ENCODE measurements at regions not wholly inside any gene's neighbourhood (a gene's known extent, or its start where the extent isn't known, plus 50 kb on each side); places are given as distances from the start of the nearest gene placed in this dataset.

- TF ChIP-seq POLR2A (IDR thresholded peaks at IDR 0.05; ENCODE audit: low read length), result no peak
- TF ChIP-seq GATA1 (IDR thresholded peaks at IDR 0.05; ENCODE audit: low read depth, low read length), result no peak
- DNase-seq, result no peak
Measured at GRCh38 chr3:158882445-158882844, 80.6 kb downstream of the MFSD1 start.

DNA sequence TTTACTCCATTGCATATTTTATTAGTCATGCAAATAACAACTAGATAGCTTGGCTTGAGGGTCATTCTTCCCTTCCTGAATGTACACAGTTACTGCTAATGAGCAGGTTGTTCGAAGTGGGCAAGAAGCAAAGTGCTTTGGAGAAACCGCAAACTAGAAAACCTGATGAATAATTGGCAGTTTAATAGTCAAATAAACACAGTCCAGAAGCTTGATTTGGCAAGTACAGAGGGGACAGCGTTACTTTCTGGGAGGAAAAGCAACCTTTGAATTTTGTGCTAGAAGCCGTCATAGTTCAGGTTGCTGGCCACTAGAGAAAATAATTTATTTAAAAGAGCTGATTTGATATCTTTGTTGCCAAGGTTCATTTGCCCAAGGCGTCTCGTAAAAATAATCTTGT, 94.9 kb downstream of the MFSD1 start:
- no peak for DNase-seq
- TF ChIP-seq GATA1 (IDR thresholded peaks at IDR 0.05; ENCODE audit: low read depth, low read length), result no peak
- no peak for TF ChIP-seq POLR2A (IDR thresholded peaks at IDR 0.05; ENCODE audit: low read length)

DNA sequence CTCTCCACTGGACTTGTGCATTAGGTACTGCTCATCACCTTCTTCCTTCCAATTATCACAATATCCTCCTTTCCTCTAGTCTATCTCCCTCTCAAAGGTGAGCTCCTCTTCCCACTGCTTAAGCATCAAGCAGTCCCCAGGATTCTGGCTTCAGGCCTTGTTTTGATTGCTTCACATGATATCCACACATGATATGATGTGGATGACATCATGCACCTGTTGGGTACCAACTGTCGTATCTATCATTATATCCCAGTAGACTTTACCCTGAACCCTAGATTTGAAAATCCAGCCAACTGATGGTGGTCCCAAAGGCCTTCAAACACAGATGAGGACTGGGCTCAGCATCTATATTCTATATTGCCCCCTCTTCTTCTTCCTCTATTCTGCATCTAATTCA, 104.9 kb downstream of the MFSD1 start:
- DNase-seq, result no peak

DNA sequence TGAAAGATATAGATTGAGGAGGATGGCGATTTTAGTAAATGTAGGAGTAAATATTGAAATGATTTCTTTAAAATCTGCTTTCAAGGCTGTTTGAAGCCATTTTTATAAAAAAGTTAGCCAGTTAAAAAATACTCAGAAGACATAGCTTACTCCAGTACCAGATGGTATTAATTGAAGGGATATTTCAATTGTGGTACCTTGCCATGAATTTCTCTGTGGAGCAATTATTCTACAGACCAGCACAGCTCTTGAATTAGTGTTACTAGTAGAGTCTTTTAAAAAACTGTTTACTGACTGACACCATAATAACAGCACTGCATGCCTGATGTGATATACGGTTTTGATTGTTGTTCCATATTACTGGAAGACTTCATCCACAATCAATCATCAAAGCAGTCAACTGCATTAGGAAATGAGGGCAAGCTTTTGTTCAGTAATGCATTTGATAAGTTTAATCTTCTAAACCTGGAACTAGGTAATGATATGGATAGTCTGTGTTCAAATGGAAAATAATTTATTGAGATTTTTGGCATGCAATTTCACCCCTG, 106.4 kb downstream of the MFSD1 start:
- DNase-seq, result no peak
- TF ChIP-seq GATA1 (IDR thresholded peaks at IDR 0.05; ENCODE audit: low read depth, low read length), result no peak
- no peak for TF ChIP-seq POLR2A (IDR thresholded peaks at IDR 0.05; ENCODE audit: low read length)

More for the DNA sequence above, 104.9 kb downstream of the MFSD1 start:
- TF ChIP-seq POLR2A (IDR thresholded peaks at IDR 0.05; ENCODE audit: low read length) (no peak), GATA1 (IDR thresholded peaks at IDR 0.05; ENCODE audit: low read depth, low read length) (no peak)

- TF ChIP-seq GATA1 (IDR thresholded peaks at IDR 0.05; ENCODE audit: low read depth, low read length), result no peak
- DNase-seq, result no peak
Measured at GRCh38 chr3:158909870-158910269, 108.0 kb downstream of the MFSD1 start.

- TF ChIP-seq GATA1 (IDR thresholded peaks at IDR 0.05; ENCODE audit: low read depth, low read length) (no peak), POLR2A (IDR thresholded peaks at IDR 0.05; ENCODE audit: low read length) (no peak)
- no peak for DNase-seq
Measured at GRCh38 chr3:158911586-158911985, 109.7 kb downstream of the MFSD1 start.

DNA sequence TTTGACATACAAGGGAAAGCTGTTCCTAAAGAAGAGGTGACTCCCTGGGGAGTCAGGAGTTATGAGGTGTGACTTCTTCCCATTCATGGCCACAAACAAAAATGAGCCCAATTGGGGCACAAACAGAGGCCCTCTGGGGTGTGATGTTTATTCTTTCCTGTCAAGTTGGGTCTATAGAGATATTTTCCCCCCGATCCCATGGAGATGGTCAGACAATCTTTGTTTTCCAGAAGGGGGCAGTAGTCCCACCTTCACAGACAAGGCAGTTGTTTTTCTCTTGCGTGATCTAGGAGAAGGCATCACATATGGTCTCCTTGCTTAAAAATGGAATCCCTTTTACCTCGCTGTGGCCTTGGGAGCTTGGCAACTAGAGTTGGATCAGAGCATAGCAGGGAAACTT, 110.3 kb downstream of the MFSD1 start:
- peak in 1 of 2 experiments; percentile 4 for DNase-seq
- TF ChIP-seq POLR2A (IDR thresholded peaks at IDR 0.05; ENCODE audit: low read length), result no peak
- TF ChIP-seq GATA1 (IDR thresholded peaks at IDR 0.05; ENCODE audit: low read depth, low read length), result no peak

- no peak for TF ChIP-seq POLR2A (IDR thresholded peaks at IDR 0.05; ENCODE audit: low read length)
- TF ChIP-seq GATA1 (IDR thresholded peaks at IDR 0.05; ENCODE audit: low read depth, low read length), result no peak
- no peak for DNase-seq
Measured at GRCh38 chr3:158912621-158913020, 110.8 kb downstream of the MFSD1 start.

GRCh38 chr3:158916111-158916510, 114.3 kb downstream of the MFSD1 start:
- TF ChIP-seq GATA1 (IDR thresholded peaks at IDR 0.05; ENCODE audit: low read depth, low read length) (no peak), POLR2A (IDR thresholded peaks at IDR 0.05; ENCODE audit: low read length) (no peak)
- DNase-seq, result no peak

DNA sequence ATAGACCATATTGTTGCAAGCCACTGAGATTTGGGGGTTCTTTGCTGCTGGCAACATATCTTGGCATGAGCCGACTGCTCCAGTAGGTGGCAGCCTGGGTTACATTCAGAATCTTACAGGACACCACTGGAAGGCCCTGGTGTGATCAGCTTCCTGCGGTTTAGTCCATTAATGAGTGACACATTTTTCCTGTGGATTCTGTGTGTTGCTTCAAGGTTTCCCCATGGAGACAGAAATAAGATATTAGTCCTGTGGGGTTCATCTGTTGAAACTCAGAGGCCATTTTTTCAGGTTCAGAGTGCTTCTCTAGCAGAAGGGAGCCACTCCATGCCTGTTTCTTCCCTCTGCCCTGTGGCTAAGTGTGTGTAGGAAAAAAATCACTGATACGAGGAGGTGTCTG, 116.2 kb downstream of the MFSD1 start:
- DNase-seq, result peak; percentile 22 to 39
- TF ChIP-seq POLR2A (IDR thresholded peaks at IDR 0.05; ENCODE audit: low read length) (no peak), GATA1 (IDR thresholded peaks at IDR 0.05; ENCODE audit: low read depth, low read length) (no peak)

DNA sequence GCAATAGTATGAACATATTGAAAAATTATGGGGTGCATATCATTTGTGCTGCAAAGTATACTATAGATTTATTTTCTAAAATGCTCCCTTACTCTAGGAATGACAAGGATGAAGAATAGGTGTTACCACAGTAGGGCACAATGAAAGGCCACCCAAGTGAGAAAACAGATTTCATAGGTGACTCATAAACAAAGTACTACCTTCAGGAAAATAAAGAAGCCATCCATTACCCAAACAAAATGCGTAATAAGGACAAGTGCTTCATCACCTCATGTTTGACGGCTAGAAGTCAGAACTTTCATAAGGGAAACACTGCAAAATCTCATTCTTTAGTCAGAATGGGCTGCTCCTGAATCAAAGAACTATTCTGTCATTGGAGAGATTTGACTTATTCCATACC, 116.6 kb downstream of the MFSD1 start:
- no peak for TF ChIP-seq POLR2A (IDR thresholded peaks at IDR 0.05; ENCODE audit: low read length)
- no peak for TF ChIP-seq GATA1 (IDR thresholded peaks at IDR 0.05; ENCODE audit: low read depth, low read length)
- DNase-seq, result no peak

GRCh38 chr3:158920371-158920770, 118.5 kb downstream of the MFSD1 start:
- no peak for DNase-seq
- TF ChIP-seq POLR2A (IDR thresholded peaks at IDR 0.05; ENCODE audit: low read length) (no peak), GATA1 (IDR thresholded peaks at IDR 0.05; ENCODE audit: low read depth, low read length) (no peak)

- no peak for DNase-seq
- TF ChIP-seq POLR2A (IDR thresholded peaks at IDR 0.05; ENCODE audit: low read length) (no peak), GATA1 (IDR thresholded peaks at IDR 0.05; ENCODE audit: low read depth, low read length) (no peak)
Measured at GRCh38 chr3:158925021-158925420, 123.2 kb downstream of the MFSD1 start.

- no peak for TF ChIP-seq POLR2A (IDR thresholded peaks at IDR 0.05; ENCODE audit: low read length)
- no peak for TF ChIP-seq GATA1 (IDR thresholded peaks at IDR 0.05; ENCODE audit: low read depth, low read length)
- no peak for DNase-seq
Measured at GRCh38 chr3:158925828-158926494, 124.1 kb downstream of the MFSD1 start.

DNA sequence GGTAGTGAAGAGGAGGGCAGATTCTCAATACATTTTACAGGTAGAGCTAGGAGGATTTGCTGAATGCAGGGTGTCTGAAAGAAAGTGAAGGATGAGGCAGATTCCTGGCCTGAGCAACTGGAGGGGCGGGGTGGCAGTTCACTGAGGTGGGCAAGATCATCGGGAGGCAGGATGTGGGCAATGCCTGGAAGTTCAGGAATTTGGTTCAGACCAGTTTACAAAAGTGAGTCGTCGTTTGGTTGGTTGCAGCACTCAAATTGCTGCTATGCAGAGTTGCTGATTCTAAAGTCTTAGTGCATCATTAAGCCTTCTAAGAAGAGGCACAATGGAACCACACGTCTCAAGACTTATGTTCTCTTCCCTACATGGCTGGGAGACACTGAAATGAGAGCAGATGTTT, 134.0 kb downstream of the MFSD1 start:
- DNase-seq, result no peak
- no peak for TF ChIP-seq POLR2A (IDR thresholded peaks at IDR 0.05; ENCODE audit: low read length)
- TF ChIP-seq GATA1 (IDR thresholded peaks at IDR 0.05; ENCODE audit: low read depth, low read length), result no peak

Measured in erythroblast (primary cell).